ENCODE measurements at regions not wholly inside any gene's neighbourhood (a gene's known extent, or its start where the extent isn't known, plus 50 kb on each side); places are given as distances from the start of the nearest gene placed in this dataset.
"Not testable (repeated sequence)": the region's sequence is repeated elsewhere in the genome, so short reads cannot be mapped to it uniquely, and the experiment has no call there.

GRCh38 chr2:41194230-41194629, 742.3 kb upstream of the SLC8A1 start:
- no peak for DNase-seq

DNA sequence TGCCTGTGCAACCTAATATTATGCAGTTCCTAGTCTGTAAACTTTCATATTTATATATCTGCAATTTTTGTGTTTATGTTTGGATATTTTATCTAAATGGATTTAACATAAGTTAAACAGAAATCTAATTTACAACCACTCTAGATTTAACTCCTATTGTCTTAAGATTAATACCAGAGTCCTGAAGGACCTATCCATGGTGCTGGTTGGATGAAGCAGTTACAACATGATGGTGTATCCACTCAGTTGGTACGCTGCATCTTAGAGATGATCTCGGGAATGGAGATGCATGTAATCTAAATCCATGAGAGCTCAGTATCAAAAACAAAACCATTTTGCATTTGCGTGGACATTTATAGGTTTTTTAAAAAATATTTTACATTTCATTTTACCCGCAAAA, 745.9 kb upstream of the SLC8A1 start:
- DNase-seq: no peak

GRCh38 chr2:41199334-41199733, 747.4 kb upstream of the SLC8A1 start:
- no peak for DNase-seq

DNA sequence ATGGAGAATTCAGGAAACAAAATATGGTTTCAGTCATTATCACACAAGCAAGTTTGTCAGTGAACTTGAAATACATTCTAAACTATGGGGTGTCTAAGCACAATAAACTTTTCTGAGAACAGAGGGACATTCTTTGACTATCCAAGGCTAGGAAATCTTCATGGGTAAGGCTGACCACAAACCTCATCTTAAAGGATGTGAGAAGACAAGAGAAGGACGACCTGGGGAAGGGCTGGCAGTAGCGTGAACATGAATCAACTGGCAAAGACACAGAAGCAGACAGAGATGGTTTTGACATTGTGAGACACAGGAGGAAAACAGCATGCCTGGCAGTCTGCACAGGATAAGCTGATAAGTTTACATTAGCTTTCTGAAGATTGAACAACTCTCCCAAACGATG, 752.4 kb upstream of the SLC8A1 start:
- DNase-seq: no peak

GRCh38 chr2:41206004-41206403, 754.1 kb upstream of the SLC8A1 start:
- DNase-seq: no peak

DNA sequence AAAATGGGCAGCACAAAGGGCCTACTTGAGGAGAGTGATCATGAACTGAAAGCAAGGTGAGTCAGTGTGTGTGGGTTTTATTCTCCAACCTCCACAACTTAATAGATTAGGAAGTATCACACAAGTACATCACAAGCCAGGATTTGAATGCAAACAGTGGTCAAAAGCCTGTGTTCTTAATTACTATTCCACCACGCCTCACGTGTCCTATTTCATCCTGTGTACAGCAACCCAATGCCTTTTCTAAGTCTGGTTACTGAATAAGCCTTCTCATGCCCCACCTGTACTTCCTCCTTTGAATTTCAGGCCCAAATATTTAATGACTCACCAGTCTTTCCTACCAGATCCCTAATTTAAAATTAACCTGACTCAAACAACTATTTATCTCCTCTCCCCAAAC, 755.7 kb upstream of the SLC8A1 start:
- DNase-seq: no peak

DNA sequence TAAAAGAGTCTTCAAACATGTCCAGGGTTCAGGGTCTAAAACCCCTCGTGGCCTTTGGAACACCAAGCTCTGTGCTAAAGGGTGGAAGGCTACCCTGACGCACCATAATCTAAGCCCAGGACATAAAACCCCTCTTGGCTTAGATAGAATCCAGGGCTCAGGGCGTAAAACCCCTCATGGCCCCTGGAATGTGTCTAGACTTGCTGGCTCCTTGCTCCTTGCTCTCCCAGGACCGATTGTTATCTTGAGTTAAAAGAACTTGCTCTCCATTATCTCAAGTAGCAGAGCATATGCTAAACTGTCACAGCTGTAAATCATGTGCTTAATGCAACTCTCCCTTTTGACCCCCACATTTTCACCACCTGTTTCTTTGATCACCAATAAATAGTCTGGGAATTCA, 758.1 kb upstream of the SLC8A1 start:
- DNase-seq: not testable (repeated sequence)

- DNase-seq: no peak
Observed at GRCh38 chr2:41216978-41217377, 765.1 kb upstream of the SLC8A1 start.

DNA sequence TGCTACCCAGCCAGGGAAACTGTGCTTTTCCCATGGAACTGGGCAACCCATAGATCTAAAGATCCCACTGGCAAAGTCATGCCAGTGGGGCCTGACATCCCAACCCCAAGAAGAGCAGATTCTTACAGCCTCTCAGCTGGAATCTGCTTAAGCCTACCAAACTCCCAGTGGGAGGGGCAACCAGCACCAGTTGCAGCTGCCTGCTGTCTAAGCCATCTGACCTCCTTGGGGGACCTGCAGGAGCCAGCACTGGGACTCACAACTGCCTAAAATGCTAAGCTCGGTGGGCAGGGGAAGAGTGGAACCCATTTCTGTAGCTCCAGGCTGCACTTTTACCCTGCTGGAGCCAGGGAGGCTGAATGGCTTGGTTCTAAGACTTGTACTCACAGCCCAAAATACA, 770.7 kb upstream of the SLC8A1 start:
- no peak for DNase-seq

- no peak for DNase-seq
Observed at GRCh38 chr2:41234093-41234492, 782.2 kb upstream of the SLC8A1 start.

DNA sequence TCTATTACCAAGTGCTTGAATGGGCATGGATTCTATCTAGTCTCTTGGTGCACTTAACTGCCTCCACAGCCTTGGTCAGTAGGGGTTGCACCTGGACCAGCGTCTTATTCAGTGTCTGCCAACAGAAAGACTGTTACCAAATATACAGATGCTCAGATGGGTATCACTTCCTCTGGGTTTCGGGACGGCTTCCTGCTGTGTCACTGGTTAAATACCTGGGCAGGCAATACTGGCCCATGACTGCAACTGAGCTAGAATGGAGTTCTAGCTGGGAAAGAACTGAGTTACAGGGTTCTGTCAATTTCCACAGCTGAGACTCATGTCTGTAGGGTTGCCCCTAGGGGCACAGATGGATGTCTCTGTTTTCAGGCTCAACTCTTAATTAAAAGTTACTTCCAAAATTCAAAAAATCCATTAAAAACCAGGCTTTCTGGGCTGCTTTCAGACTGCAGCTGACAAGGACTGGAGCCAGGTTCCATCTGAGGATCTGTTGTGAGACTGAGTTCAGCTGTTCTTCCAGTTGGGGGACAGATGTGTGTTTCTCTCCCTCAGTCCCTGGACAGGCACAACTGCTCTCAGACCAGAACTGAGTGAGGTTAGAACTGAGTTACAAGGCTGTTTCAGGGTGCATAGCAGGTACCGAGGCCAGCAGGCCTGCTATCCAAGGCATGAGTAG, 789.6 kb upstream of the SLC8A1 start:
- DNase-seq: no peak

DNA sequence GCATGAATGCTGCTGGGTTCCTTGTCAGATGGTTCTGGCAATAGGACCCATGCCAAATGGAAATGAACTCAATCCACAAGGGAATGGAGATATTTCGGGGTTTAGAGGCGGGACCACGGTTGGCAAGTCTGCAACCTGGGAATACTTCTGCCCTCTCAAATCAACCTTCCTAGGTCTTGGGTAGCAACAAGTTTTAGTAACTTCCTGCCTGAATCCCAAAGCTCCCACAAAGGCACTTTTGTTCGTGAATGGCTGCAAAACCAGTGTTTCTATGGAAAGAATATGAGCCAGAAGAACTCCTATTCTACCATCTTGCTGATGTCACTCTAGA, 790.1 kb upstream of the SLC8A1 start:
- DNase-seq: no peak

GRCh38 chr2:41267929-41268659, 779.7 kb upstream of the PKDCC start:
- DNase-seq: no peak

DNA sequence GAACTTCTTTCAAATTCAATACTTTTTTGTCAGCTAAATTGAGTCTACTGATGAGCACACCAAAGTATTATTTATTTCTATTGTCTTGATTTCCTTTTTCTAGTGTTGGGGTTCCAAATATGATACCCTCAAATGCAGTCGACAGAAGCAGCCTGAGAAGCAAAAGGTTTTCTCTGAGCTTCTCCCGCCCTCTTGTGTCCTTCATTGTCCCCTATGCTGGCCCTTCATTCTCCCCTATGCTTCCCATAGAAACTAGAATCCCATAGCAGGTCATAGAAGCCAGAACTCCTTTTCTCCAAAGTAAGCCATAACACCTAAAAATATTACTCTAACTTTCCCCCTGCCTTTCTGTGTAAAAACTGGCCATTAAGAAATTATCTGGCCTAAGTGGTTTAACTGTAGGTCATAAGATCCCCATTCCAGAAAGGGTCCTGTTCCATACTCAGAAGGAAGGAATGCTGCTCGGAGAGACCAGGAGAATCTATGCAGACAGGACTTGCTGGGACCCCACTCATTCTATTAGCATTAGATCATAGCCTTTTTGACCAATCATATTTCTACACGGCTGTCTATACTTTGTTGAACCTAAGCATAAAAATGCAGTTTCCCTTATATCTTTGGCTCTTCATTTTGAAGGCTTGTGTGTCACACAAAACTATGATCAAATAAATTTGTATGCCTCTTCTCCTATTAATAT, 764.6 kb upstream of the PKDCC start:
- DNase-seq: no peak

DNA sequence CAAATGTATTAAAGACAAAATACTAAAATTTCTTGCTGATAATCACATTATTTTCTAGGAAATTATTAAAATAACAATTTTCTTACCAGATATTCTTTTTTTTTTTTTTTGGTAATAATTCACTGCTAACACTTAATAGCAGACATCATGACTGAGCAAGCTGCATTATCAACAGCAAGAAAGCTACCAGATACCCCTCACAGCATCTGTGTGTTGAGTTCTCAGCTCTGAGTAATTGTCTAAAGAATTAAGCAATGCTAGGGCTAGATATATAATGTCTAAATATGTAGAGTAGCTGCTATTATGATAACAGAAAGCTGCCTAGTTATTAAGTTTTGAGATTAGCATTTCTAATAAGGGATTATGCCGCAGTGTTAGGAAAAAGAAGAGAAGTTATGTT, 754.3 kb upstream of the PKDCC start:
- DNase-seq: no peak

GRCh38 chr2:41294331-41294730, 753.5 kb upstream of the PKDCC start:
- DNase-seq: no peak

DNA sequence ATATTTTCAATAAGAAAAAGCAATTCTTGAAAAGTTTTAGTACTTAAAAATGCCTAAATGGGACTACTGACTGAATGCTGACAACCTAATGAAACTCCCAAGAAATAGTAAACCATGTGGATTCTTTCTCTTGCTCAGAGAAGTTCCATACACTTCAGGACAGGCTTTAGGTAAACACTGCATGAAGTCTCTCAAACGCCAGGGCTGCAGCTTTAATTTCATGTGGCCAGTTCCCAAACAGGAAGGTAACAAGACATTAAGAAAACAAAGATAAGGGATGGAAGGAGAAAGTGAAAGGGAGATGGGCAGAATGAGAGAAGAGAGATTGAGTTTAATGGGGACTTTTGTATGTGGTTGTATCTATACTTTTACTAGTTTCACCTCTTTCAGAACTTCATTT, 734.7 kb upstream of the PKDCC start:
- no peak for DNase-seq

DNA sequence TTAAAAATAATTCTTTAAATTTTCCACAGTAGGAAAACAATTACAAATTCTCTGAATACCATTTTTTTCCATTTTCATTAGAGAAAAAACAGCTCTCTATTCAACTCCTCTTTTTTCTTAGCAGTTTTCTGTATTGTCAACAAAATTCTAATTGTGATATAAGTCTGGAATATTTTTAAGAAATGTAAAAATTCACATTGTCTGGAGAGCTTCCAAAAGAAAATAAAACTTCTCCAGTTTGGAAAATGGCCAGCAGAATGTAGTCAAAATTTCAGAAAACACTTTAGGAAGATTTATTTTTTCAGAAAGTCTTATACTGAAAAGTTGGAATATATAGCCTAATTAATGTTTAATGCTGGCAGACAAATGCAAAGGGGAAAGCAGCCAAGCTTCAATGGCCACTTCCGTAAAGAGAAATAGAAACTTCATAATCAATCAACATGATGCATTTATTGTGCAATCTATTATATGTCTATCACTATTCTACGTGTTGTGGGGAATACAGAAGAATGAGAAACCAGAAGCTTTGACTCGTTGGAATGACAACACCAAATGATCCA, 733.2 kb upstream of the PKDCC start:
- DNase-seq: no peak

GRCh38 chr2:41319437-41319836, 728.4 kb upstream of the PKDCC start:
- no peak for DNase-seq

GRCh38 chr2:41320491-41320890, 727.3 kb upstream of the PKDCC start:
- DNase-seq: no peak

DNA sequence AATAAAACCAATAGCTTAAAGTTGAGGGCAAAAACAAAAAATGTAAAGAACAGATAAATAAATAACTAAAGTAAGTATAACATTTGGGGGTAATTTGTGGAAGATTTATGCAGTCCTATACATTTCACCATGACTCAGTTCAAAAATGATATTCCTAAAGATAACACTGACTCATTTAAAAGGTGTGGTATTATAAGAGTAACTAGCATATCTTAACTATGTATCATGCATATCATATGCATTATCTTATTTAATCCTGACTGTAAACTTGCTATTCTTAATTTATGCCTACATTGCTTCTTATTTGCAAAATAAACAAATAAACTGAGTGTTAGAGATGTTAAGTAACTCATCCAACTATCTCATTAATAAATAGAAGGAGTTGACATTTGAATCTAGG, 726.5 kb upstream of the PKDCC start:
- no peak for DNase-seq

DNA sequence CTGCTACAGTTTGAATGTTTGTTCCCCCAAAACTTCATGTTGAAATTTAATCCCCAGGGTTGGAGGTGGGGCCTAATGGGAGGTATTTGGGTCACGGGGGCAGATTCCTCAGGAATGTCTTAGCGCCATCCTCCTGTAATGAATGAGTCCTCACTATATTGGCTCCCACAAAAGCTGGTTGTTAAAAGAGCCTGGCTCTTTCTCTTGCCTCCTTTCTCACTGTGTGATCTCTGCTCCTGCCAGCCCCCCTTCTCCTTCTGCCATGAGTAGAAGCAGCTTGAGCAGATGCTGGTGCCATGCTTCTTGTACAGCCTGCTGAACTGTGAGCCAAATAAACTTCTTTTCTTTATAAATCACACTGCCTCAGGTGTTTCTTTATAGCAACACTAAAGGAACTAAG, 721.0 kb upstream of the PKDCC start:
- DNase-seq: no peak

- DNase-seq: no peak
Observed at GRCh38 chr2:41329040-41329439, 718.8 kb upstream of the PKDCC start.

DNA sequence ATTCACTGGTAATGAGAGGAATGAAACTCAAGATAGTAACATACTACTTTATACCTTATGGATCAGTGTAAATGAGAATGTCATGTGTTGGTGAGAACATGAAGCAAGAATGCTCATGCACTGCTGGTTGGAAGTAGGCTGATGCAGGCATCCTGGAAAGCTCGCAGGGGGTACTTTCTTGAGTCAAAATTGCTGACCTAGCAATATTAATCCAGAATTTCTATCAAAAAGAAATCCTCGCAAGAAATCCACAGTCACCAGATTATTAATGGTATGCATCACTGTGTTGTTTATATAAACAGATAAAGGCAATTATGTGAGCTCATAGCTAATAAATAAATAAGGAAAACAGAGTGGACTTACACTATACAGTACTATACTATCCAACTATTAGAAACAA, 713.7 kb upstream of the PKDCC start:
- no peak for DNase-seq
